HL-60 (cell line): ENCODE measurements at regions not wholly inside any gene's neighbourhood (a gene's known extent, or its start where the extent isn't known, plus 50 kb on each side); places are given as distances from the start of the nearest gene placed in this dataset.

Experiments used
- DNase-seq, 2 experiments: peaks; one replicate each; pipeline ENCODE4 v3.0.0-alpha.2; 2010 to 2020; ENCODE audit warnings: low read depth in 1 of 2, low spot score in 1 of 2
- H3K27ac ChIP-seq: fragments of 250-450 bp; sonication (Bioruptor Pico); replicated peaks from 2 replicates; pipeline ENCODE4 v1.5.1; 2020; ENCODE audit warnings: mild to moderate bottlenecking, moderate library complexity
- H3K27me3 ChIP-seq: fragments of 250-450 bp; sonication (Bioruptor Pico); 2 replicates; pipeline ENCODE4 v1.5.1; 2021; ENCODE audit warnings: mild to moderate bottlenecking, moderate library complexity; ENCODE audit not compliant: insufficient read depth, poor library complexity, severe bottlenecking
- H3K4me3 ChIP-seq: replicated peaks from 2 replicates; pipeline ENCODE4 v1.5.1; 2011; ENCODE audit warnings: mild to moderate bottlenecking, control low read depth, low read length; ENCODE audit not compliant: insufficient read depth
- CTCF ChIP-seq: IDR thresholded peaks from one replicate; pipeline ENCODE4 v1.5.1; 2011; ENCODE audit warnings: low read length, control low read depth, inconsistent platforms; ENCODE audit not compliant: insufficient read depth
- GABPA ChIP-seq: IDR thresholded peaks from 2 replicates; pipeline ENCODE4 v1.6.1; 2012; ENCODE audit warnings: low read depth
- POLR2AphosphoS5 ChIP-seq: IDR thresholded peaks from 2 replicates; pipeline ENCODE4 v1.6.1; 2012; ENCODE audit warnings: low read depth
- SPI1 ChIP-seq: IDR thresholded peaks from 2 replicates; pipeline ENCODE4 v1.6.1; 2012; ENCODE audit warnings: low read depth, mild to moderate bottlenecking, borderline replicate concordance
- TF ChIP-seq, protein P1 (sequence below): IDR thresholded peaks from 2 replicates; pipeline ENCODE4 v1.6.1; 2012; ENCODE audit warnings: low read depth; ENCODE audit not compliant: insufficient replicate concordance

- Histone ChIP-seq H3K27ac (no peak overlapping the region), H3K4me3 (no peak overlapping the region), H3K27me3 (no peaks in the 10 kb centered on the region)
- DNase-seq = no peak
- no peak for TF ChIP-seq POLR2AphosphoS5
- no peak for TF ChIP-seq GABPA
- TF ChIP-seq CTCF = no peak
- TF ChIP-seq SPI1 = no peak
- TF ChIP-seq, protein P1, sequence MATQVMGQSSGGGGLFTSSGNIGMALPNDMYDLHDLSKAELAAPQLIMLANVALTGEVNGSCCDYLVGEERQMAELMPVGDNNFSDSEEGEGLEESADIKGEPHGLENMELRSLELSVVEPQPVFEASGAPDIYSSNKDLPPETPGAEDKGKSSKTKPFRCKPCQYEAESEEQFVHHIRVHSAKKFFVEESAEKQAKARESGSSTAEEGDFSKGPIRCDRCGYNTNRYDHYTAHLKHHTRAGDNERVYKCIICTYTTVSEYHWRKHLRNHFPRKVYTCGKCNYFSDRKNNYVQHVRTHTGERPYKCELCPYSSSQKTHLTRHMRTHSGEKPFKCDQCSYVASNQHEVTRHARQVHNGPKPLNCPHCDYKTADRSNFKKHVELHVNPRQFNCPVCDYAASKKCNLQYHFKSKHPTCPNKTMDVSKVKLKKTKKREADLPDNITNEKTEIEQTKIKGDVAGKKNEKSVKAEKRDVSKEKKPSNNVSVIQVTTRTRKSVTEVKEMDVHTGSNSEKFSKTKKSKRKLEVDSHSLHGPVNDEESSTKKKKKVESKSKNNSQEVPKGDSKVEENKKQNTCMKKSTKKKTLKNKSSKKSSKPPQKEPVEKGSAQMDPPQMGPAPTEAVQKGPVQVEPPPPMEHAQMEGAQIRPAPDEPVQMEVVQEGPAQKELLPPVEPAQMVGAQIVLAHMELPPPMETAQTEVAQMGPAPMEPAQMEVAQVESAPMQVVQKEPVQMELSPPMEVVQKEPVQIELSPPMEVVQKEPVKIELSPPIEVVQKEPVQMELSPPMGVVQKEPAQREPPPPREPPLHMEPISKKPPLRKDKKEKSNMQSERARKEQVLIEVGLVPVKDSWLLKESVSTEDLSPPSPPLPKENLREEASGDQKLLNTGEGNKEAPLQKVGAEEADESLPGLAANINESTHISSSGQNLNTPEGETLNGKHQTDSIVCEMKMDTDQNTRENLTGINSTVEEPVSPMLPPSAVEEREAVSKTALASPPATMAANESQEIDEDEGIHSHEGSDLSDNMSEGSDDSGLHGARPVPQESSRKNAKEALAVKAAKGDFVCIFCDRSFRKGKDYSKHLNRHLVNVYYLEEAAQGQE = no peak
Measured at GRCh38 chrX:44080083-44080482, 106.9 kb upstream of the NDP start.

DNA sequence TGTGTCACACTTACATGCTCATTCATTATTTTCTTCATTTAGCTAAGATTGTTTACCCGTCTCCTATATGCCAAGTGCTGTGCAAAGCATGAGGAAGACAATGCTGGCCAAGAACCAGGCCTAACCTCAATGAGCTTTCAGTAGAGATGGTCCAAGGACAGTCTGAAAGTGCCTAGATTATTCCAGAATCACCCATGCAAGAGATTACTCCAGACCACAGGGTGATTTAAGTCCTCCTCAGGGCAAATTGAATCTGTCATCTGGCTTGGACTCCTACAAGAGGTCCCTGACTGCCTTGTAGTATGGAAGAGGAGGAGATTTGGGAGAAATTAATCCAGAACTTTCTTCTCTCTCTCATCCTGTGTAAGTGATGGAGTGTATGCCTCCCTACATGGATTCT, 99.4 kb upstream of the NDP start:
- no peak overlapping the region for H3K4me3 ChIP-seq
- no peak overlapping the region for H3K27ac ChIP-seq
- DNase-seq = no peak
- TF ChIP-seq SPI1 (no peak), POLR2AphosphoS5 (no peak)
- no peaks in the 10 kb centered on the region for H3K27me3 ChIP-seq

DNA sequence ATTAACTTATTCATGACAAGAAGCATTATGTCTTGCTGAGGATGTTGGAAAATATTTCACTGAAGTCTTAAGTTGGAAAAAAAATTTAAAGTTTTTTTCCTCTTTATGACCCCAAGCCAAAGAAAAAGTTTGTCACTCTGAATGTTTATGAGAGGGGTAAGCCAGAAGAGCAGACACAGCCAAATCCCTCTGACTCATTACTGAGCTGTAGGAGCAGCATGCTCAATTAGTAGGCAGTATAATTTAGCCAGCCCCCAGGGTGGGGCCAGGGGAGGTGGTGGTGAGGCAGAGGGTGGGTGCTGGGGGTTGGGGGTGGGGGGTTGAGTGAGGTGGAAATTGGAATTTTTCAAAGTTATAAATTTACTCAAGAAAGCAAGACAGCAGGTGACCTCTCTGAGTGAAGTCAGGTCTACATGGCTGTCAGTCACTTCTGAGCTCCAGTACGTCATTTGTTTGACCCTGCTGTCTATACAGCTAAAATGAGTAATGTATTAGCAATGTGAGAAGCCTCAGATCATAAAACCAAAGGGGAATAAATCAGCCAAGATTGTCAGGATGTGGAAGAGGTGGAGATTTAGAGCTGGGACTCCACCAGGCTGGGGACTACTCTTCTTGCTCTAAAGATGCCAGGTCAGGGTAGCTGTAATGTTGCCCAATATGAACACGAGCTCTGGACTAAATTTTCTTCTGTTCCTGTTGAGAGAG, 98.8 kb upstream of the NDP start:
- no peak overlapping the region for H3K27ac ChIP-seq
- no peaks in the 10 kb centered on the region for H3K27me3 ChIP-seq
- TF ChIP-seq POLR2AphosphoS5 (no peak), CTCF (no peak), SPI1 (no peak), GABPA (no peak)
- TF ChIP-seq, protein P1 = no peak
- no peak for DNase-seq
- no peak overlapping the region for H3K4me3 ChIP-seq

GRCh38 chrX:44071070-44071645, 98.0 kb upstream of the NDP start:
- no peak for DNase-seq
- no peak overlapping the region for H3K27ac ChIP-seq

More at GRCh38 chrX:44071070-44071645, 98.0 kb upstream of the NDP start:
- TF ChIP-seq, protein P1 = no peak
- no peak for TF ChIP-seq SPI1
- TF ChIP-seq POLR2AphosphoS5 = no peak
- no peak for TF ChIP-seq CTCF
- no peak for TF ChIP-seq GABPA
- Histone ChIP-seq H3K4me3 (no peak overlapping the region), H3K27me3 (no peaks in the 10 kb centered on the region)
